GM23248 (cell line): ENCODE measurements at regions not wholly inside any gene's neighbourhood (a gene's known extent, or its start where the extent isn't known, plus 50 kb on each side); places are given as distances from the start of the nearest gene placed in this dataset.
"Not testable (repeated sequence)": the region's sequence is repeated elsewhere in the genome, so short reads cannot be mapped to it uniquely, and the experiment has no call there.

Experiments used
- DNase-seq: peaks from one replicate; pipeline ENCODE4 v3.0.0-alpha.2; 2015
- H2AFZ ChIP-seq: fragments of 200-600 bp; sonication (generic); 2 replicates; pipeline ENCODE4 v1.6.1; 2016; ENCODE audit warnings: antibody characterized with exemption
- H3F3A ChIP-seq: fragments of 200-600 bp; sonication (generic); 2 replicates; pipeline ENCODE4 v1.6.1; 2016; ENCODE audit warnings: mild to moderate bottlenecking, antibody characterized with exemption, mixed run types; ENCODE audit not compliant: insufficient read depth
- H3K27ac ChIP-seq: fragments of 200-600 bp; sonication (generic); 2 replicates; pipeline ENCODE4 v1.5.1; 2016; ENCODE audit warnings: mild to moderate bottlenecking
- H3K27me3 ChIP-seq: fragments of 200-600 bp; sonication (generic); replicated peaks from 2 replicates; pipeline ENCODE4 v1.6.1; 2016; ENCODE audit warnings: mild to moderate bottlenecking; ENCODE audit not compliant: insufficient read depth
- H3K36me3 ChIP-seq: fragments of 200-600 bp; sonication (generic); 2 replicates; pipeline ENCODE4 v1.6.1; 2016; ENCODE audit warnings: low read depth, mild to moderate bottlenecking
- H3K4me1 ChIP-seq: fragments of 200-600 bp; sonication (generic); 2 replicates; pipeline ENCODE4 v1.6.1; 2016; ENCODE audit warnings: mild to moderate bottlenecking; ENCODE audit not compliant: insufficient read depth
- H3K4me2 ChIP-seq: fragments of 200-600 bp; sonication (generic); one replicate; pipeline ENCODE4 v1.6.1; 2016; ENCODE audit warnings: mild to moderate bottlenecking; ENCODE audit not compliant: unreplicated experiment
- H3K4me3 ChIP-seq: fragments of 200-600 bp; sonication (generic); 2 replicates; pipeline ENCODE4 v1.5.1; 2016; ENCODE audit warnings: mild to moderate bottlenecking
- H3K79me2 ChIP-seq: fragments of 200-600 bp; sonication (generic); 2 replicates; pipeline ENCODE4 v1.6.1; 2016; ENCODE audit warnings: mild to moderate bottlenecking; ENCODE audit not compliant: insufficient read depth
- H3K9ac ChIP-seq: fragments of 200-600 bp; sonication (generic); 2 replicates; pipeline ENCODE4 v1.6.1; 2016; ENCODE audit warnings: mild to moderate bottlenecking
- H3K9me2 ChIP-seq: fragments of 200-600 bp; sonication (generic); 2 replicates; pipeline ENCODE4 v1.6.1; 2016; ENCODE audit warnings: mixed run types, mild to moderate bottlenecking, moderate library complexity; ENCODE audit not compliant: insufficient read depth
- H3K9me3 ChIP-seq: fragments of 200-600 bp; sonication (generic); one replicate; pipeline ENCODE4 v1.6.1; 2017; ENCODE audit warnings: low read depth
- H4K20me1 ChIP-seq: fragments of 200-600 bp; sonication (generic); 2 replicates; pipeline ENCODE4 v1.6.0; 2016; ENCODE audit not compliant: insufficient read depth
- EZH2 ChIP-seq: fragments of 200-600 bp; sonication (generic); IDR thresholded peaks from 2 replicates; pipeline ENCODE4 v1.6.1; 2018; ENCODE audit warnings: antibody characterized with exemption, mild to moderate bottlenecking; ENCODE audit not compliant: insufficient read depth, poor library complexity, severe bottlenecking
- EZH2phosphoT487 ChIP-seq: fragments of 200-600 bp; sonication (generic); IDR thresholded peaks from 2 replicates; pipeline ENCODE4 v1.6.1; 2018; ENCODE audit warnings: antibody characterized with exemption, moderate library complexity, mild to moderate bottlenecking, low read depth; ENCODE audit not compliant: insufficient read depth
- WGBS, 2 experiments: methylation state at CpG; one replicate each; pipeline ENCODE4 v1.1.6; 2015 to 2017; ENCODE audit warnings: low lambda C conversion rate in 2 of 2, low coverage in 1 of 2; ENCODE audit errors: missing lambda C conversion rate in 2 of 2; 5-methylcytosine and 5-hydroxymethylcytosine counted together
- in situ Hi-C: fragments of 300-500 bp; cut with MboI; formaldehyde crosslinking; loops from 2 replicates; pipeline ENCODE4 v1.15.0; 2020

DNA sequence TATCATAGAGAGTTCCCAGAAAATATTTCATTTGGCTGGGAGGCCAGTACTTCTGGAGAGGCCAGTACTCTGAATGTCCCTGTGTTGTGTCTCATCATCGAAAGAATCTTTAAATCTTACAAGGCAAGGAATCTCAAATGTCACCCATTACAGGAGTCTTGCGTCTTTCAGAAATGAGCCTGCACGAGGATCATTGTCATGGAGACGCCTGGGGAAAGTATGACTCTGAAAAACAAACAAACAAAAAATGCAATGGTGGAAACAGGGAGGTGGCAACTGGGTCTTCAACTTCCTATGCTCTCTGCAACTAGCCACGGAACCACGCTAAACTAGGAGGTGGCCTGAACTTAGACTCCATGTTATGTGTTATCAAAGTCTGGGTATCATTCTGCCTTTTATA lies 804.6 kb downstream of the EPHA3 start:
- Histone ChIP-seq H3K4me3 (no peak overlapping the region), H4K20me1 (no peaks in the 10 kb centered on the region), H3K9me2 (no peaks in the 10 kb centered on the region), H3K27ac (no peak overlapping the region), H3K4me1 (no peaks in the 10 kb centered on the region), H3K4me2 (no peak overlapping the region), H2AFZ (no peak overlapping the region), H3K9me3 (no peaks in the 10 kb centered on the region), H3K27me3 (no peaks in the 10 kb centered on the region), H3F3A (no peaks in the 10 kb centered on the region), H3K36me3 (no peaks in the 10 kb centered on the region), H3K79me2 (no peaks in the 10 kb centered on the region), H3K9ac (no peak overlapping the region)
- 27% methylated on average over 6 of the region's 6 CpGs for WGBS, 2 experiments
- in situ Hi-C loops = no loop called here
- DNase-seq = no peak
- TF ChIP-seq EZH2 (no peak), EZH2phosphoT487 (no peak)

DNA sequence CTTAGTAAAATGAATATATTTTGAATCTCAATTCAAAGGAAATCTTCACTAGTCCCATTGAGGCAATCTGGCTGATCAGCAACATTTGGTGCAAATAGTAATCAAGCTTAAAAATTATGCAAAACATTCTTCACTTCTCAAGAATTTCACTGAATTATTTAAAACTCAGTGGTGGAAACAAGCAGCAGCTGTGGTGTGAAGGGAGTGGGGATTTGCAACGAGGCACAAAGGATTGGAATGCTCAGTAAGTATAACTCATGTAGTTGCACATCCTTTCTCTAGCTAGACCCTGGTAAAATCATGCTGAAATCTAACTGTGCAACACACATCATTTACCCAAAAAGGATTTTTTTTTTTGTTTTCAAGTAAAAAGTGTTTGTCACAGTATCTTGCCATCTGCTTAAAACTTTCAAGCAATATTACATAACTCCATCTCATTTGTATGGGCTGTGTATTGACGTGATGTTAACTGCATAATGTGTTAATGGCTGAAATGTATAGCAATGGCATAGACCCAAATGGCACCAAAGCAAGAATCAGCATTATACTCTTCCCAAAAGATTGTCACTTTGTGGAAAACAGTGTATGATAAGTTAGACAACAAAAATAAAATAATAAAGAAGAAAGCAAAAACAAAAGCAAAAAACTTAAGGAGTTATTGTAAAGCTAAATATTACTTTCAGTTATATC lies 816.6 kb downstream of the EPHA3 start:
- Histone ChIP-seq H3K4me2 (no peak overlapping the region), H3K4me1 (no peaks in the 10 kb centered on the region), H3K9me3 (no peaks in the 10 kb centered on the region), H3K27ac (no peak overlapping the region), H2AFZ (no peak overlapping the region), H3K9me2 (no peaks in the 10 kb centered on the region), H4K20me1 (no peaks in the 10 kb centered on the region), H3K79me2 (no peaks in the 10 kb centered on the region), H3K9ac (no peak overlapping the region), H3K36me3 (no peaks in the 10 kb centered on the region), H3F3A (no peaks in the 10 kb centered on the region), H3K27me3 (no peaks in the 10 kb centered on the region), H3K4me3 (no peak overlapping the region)
- in situ Hi-C loops = no loop called here
- TF ChIP-seq EZH2 (no peak), EZH2phosphoT487 (no peak)
- no peak for DNase-seq
- WGBS, 2 experiments = 0% methylated on average over 2 of the region's 2 CpGs

DNA sequence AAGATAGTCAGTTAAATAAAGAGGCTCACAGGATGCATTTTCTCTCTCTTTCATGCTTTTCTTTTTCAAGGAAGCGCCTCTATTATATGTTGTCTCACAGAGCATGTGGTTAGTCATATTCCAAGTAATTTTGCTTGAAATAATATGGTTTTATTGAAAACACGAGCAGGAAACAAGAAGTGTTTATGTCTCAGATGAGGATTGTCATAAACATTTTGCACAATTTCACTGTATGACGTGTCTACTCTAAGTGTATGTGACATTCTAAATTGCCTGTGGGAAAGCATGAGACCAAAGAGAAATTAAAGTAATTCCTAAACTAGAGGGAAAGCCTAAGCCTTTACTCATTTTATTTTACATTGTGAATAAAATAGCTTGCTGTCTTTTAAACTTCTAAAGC lies 818.6 kb downstream of the EPHA3 start:
- Histone ChIP-seq H3K4me2 (no peak overlapping the region), H4K20me1 (no peaks in the 10 kb centered on the region), H3K27ac (no peak overlapping the region), H2AFZ (no peak overlapping the region), H3K4me3 (no peak overlapping the region), H3K79me2 (no peaks in the 10 kb centered on the region), H3F3A (no peaks in the 10 kb centered on the region), H3K27me3 (no peaks in the 10 kb centered on the region), H3K36me3 (no peaks in the 10 kb centered on the region), H3K4me1 (no peaks in the 10 kb centered on the region), H3K9me3 (no peaks in the 10 kb centered on the region), H3K9ac (no peak overlapping the region), H3K9me2 (no peaks in the 10 kb centered on the region)
- in situ Hi-C loops = no loop called here
- 9 to 13% methylated on average over 3 of the region's 3 CpGs for WGBS, 2 experiments
- no peak for DNase-seq
- TF ChIP-seq EZH2 (no peak), EZH2phosphoT487 (no peak)

- H3K9ac ChIP-seq = no peak overlapping the region
- 26 to 41% methylated on average over 5 of the region's 5 CpGs for WGBS, 2 experiments
- no peak overlapping the region for H3K4me3 ChIP-seq
- H3K36me3 ChIP-seq = no peaks in the 10 kb centered on the region
- DNase-seq = no peak
- no peak overlapping the region for H3K27ac ChIP-seq
- no peaks in the 10 kb centered on the region for H3K4me1 ChIP-seq
- H3K9me3 ChIP-seq = no peaks in the 10 kb centered on the region
- in situ Hi-C loops = no loop called here
- TF ChIP-seq EZH2phosphoT487 (no peak), EZH2 (no peak)
- H2AFZ ChIP-seq = no peak overlapping the region
- no peaks in the 10 kb centered on the region for H3K9me2 ChIP-seq
- no peaks in the 10 kb centered on the region for H3K27me3 ChIP-seq
- no peak overlapping the region for H3K4me2 ChIP-seq
- H3F3A ChIP-seq = no peaks in the 10 kb centered on the region
- H4K20me1 ChIP-seq = no peaks in the 10 kb centered on the region
- H3K79me2 ChIP-seq = no peaks in the 10 kb centered on the region
These were observed 825.5 kb downstream of the EPHA3 start for GRCh38 chr3:89932882-89933281.

GRCh38 chr3:89944461-89944860 lies 837.0 kb downstream of the EPHA3 start:
- 58 to 59% methylated on average over 10 to 13 of the region's 14 CpGs for WGBS, 2 experiments
- in situ Hi-C loops, H3K79me2 ChIP-seq, H3K4me2 ChIP-seq, DNase-seq, H3K9me3 ChIP-seq, H3K27me3 ChIP-seq, H3K9ac ChIP-seq, H3K4me3 ChIP-seq, H2AFZ ChIP-seq, H3K9me2 ChIP-seq, H3K36me3 ChIP-seq, H3F3A ChIP-seq, H3K4me1 ChIP-seq, H4K20me1 ChIP-seq, H3K27ac ChIP-seq: not testable (repeated sequence)
